NCI-H226 (cell line): ENCODE measurements at regions not wholly inside any gene's neighbourhood (a gene's known extent, or its start where the extent isn't known, plus 50 kb on each side); places are given as distances from the start of the nearest gene placed in this dataset.
"Not testable (repeated sequence)": the region's sequence is repeated elsewhere in the genome, so short reads cannot be mapped to it uniquely, and the experiment has no call there.

Source experiments
- DNase-seq: peaks from one replicate; pipeline ENCODE4 v3.0.0-alpha.2; 2015

GRCh38 chr5:53160895-53161294, 51.3 kb upstream of the MOCS2 start:
- no peak for DNase-seq

GRCh38 chr5:53161876-53162275, 52.3 kb upstream of the MOCS2 start:
- no peak for DNase-seq

- DNase-seq = no peak
These were observed 55.1 kb upstream of the MOCS2 start for GRCh38 chr5:53164478-53165165.

- no peak for DNase-seq
These were observed 56.0 kb upstream of the MOCS2 start for GRCh38 chr5:53165431-53166182.

GRCh38 chr5:53166183-53166495, 56.6 kb upstream of the MOCS2 start:
- DNase-seq = no peak

- DNase-seq = no peak
These were observed 58.3 kb upstream of the MOCS2 start for GRCh38 chr5:53167836-53168235.

- no peak for DNase-seq
These were observed 60.4 kb upstream of the MOCS2 start for GRCh38 chr5:53169933-53170332.

- DNase-seq = no peak
These were observed 61.3 kb upstream of the MOCS2 start for GRCh38 chr5:53170746-53171349.

GRCh38 chr5:53172073-53172472, 62.5 kb upstream of the MOCS2 start:
- DNase-seq = not testable (repeated sequence)

GRCh38 chr5:53172630-53173029, 63.1 kb upstream of the MOCS2 start:
- DNase-seq = no peak

GRCh38 chr5:53173083-53173482, 63.5 kb upstream of the MOCS2 start:
- DNase-seq = no peak

GRCh38 chr5:53178830-53179229, 69.3 kb upstream of the MOCS2 start:
- no peak for DNase-seq

GRCh38 chr5:53179691-53180090, 70.1 kb upstream of the MOCS2 start:
- DNase-seq = no peak

- no peak for DNase-seq
These were observed 71.0 kb upstream of the MOCS2 start for GRCh38 chr5:53180538-53180937.

- no peak for DNase-seq
These were observed 71.4 kb upstream of the MOCS2 start for GRCh38 chr5:53180991-53181390.

GRCh38 chr5:53183880-53184279, 74.3 kb upstream of the MOCS2 start:
- DNase-seq = no peak

- DNase-seq = no peak
These were observed 82.1 kb upstream of the MOCS2 start for GRCh38 chr5:53191548-53192165.

GRCh38 chr5:53194086-53194485, 84.5 kb upstream of the MOCS2 start:
- DNase-seq = no peak

GRCh38 chr5:53199882-53200281, 90.3 kb upstream of the MOCS2 start:
- no peak for DNase-seq

GRCh38 chr5:53200306-53200705, 90.7 kb upstream of the MOCS2 start:
- no peak for DNase-seq

GRCh38 chr5:53201746-53202145, 92.2 kb upstream of the MOCS2 start:
- DNase-seq = no peak

GRCh38 chr5:53206562-53206961, 97.0 kb upstream of the MOCS2 start:
- no peak for DNase-seq

GRCh38 chr5:53211799-53212198, 102.2 kb upstream of the MOCS2 start:
- peak; percentile 33 for DNase-seq

- no peak for DNase-seq
These were observed 109.6 kb upstream of the MOCS2 start for GRCh38 chr5:53219174-53219573.
